HG03469 (cell line): ENCODE measurements at regions not wholly inside any gene's neighbourhood (a gene's known extent, or its start where the extent isn't known, plus 50 kb on each side); places are given as distances from the start of the nearest gene placed in this dataset.

Source experiments
- ATAC-seq: cut with Tn5 transposase; IDR thresholded peaks from one replicate; pipeline ENCODE4 v1.9.1; 2021; ENCODE audit warnings: mild to moderate bottlenecking, moderate library complexity, moderate number of reproducible peaks; ENCODE audit not compliant: unreplicated experiment

- ATAC-seq: no peak
These were observed 1515.6 kb downstream of the TBC1D22A start for GRCh38 chr22:48277868-48278581.

- ATAC-seq: no peak
These were observed 1514.8 kb downstream of the TBC1D22A start for GRCh38 chr22:48276994-48277867.

DNA sequence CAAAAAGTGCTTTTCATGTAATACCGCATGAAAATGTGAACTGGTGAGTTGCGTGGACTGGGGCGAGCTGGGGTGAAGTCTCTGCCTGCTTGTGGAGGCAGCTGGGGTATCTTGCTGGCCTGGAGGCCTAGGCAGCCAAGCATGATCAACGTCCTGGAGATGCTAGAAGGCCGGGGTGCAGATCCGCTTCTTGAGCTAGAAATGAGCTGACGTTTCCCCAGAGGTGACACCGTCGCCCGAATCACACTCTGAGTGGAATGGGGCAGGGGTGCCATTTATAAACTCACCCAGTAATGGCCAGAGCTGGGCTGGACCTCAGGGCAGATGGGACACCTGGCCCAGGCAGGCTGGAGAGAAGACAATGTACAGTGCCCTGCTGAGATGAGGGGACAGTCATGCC lies 1513.0 kb downstream of the TBC1D22A start:
- no peak for ATAC-seq

- no peak for ATAC-seq
These were observed 1508.3 kb downstream of the TBC1D22A start for GRCh38 chr22:48270731-48271130.

GRCh38 chr22:48268771-48269552 lies 1506.5 kb downstream of the TBC1D22A start:
- ATAC-seq: no peak

DNA sequence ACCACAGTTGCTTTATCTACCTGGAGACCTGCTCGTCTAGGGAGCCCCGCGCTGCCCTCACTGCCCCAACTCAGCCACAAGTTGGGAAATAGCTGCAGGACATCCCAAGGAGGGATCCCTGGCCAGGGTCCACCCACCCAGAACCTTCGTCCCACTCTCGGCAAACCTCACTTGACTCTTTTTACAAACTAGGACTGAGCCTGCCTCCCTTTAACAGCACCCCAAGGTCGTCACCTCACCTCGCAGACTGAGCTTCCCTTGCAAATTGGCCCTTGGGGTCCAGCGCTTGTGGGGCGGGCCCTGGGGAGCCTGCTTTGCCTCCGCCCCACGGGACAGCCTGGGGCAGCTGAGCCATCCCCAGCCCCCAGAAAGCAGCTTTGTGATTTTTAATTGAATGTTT lies 1505.8 kb downstream of the TBC1D22A start:
- no peak for ATAC-seq

DNA sequence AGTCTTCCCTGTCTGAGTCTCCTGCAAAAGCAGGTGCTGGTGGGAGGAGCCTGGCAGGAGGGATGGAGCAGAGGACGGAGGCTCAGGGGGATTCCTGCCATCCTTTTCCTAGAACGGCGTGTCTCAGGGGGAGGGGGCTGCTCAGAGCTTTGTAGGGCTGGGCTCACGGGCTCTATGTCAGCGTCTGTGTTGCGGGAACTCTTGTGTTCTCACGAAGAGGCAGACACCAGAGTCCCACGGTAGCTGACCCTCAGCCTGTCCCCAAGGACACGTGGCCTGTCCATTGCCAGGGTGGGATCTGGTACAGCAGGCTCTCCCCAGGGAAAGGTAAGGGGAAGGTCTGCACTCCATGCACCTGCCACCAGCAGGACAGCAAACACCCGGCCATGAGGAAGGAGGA lies 1505.2 kb downstream of the TBC1D22A start:
- ATAC-seq: no peak

GRCh38 chr22:48265000-48265625 lies 1502.7 kb downstream of the TBC1D22A start:
- ATAC-seq: no peak

DNA sequence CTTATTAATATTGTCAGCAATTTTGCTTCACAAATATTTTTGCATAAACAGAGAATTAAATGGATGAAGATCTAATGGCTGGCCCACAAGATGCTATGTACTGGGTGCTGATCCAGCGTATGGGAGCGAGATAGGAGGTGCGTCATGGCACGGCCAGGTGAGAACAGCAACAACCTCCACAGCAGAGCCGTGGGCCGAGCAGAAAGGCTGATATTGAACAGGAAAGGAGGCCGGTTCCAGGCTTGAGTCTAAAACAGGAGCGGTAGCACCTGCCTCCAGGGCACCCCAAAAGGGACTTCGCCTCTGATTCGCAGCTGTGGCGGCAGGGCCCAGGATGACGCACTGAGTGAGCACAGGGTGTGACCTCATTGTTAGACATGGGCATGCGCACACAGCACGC lies 1502.1 kb downstream of the TBC1D22A start:
- ATAC-seq: no peak

DNA sequence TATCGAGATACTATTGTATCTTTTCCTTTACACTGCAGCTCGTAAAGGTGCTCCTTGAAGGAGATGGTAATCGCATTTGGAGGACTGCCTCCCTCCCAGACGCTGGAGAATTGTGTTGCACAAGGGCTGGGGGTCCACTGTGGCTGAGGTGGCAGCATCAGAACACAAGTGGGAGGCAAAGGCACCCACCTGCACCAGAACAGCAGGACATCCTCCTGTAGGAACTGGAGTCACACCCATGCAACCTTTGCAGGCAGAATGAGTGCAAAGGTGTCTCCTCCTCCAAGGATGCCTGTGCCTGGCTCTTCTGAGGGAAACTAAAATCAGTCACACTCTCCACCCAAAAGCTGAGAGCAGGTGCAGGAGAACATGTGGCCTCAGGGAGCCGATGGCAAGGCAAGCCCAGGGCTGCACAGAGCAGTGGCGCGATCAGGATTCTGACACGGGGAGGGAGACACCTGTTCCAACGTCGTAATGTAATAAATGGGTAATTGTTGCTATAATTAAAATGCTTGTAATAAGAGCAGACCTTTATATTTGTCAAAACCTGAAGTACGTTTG lies 1501.4 kb downstream of the TBC1D22A start:
- ATAC-seq: no peak

DNA sequence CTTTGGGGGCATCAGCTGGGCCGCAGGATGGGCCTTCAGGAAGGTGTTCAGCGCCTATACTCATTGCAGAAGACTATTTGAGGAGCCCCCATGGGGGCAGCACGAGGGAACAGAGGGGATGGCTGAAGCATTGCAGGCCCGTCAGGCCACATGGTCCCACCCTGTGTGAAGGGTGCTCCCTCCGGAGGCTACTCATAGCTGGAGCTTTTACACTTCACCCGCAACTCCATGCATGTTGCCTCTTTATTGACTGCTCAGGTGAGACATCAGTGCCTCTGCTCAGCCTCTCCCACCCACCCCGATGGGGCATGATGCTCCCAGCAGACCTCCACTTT lies 1500.9 kb downstream of the TBC1D22A start:
- no peak for ATAC-seq

GRCh38 chr22:48262596-48263430 lies 1500.4 kb downstream of the TBC1D22A start:
- ATAC-seq: no peak

- ATAC-seq: no peak
These were observed 1499.3 kb downstream of the TBC1D22A start for GRCh38 chr22:48261706-48262105.

DNA sequence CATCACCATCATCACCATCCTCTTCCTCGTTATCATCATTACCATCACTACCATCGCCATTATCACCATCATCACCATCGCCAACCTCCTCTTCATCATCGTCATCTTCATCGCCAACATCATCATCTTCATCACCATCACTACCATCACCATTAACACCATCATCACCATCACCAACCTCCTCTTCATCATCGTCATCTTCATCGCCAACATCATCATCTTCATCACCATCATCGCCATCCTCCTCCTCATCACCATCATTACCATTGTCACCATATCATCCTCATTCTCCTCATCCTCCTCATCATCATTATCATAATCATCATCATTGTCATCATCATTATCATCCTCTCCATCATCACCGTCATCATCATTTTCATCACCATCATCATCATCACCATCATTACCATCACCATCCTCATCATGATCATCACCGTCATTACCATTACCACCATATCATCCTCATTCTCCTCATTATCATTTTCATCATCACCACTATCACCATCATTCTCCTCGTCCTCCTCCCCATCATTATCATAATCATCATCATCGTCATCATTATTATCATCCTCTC lies 1498.7 kb downstream of the TBC1D22A start:
- no peak for ATAC-seq

- ATAC-seq: no peak
These were observed 1497.7 kb downstream of the TBC1D22A start for GRCh38 chr22:48259991-48260670.

GRCh38 chr22:48258811-48259210 lies 1496.4 kb downstream of the TBC1D22A start:
- no peak for ATAC-seq

GRCh38 chr22:48258064-48258701 lies 1495.7 kb downstream of the TBC1D22A start:
- no peak for ATAC-seq

DNA sequence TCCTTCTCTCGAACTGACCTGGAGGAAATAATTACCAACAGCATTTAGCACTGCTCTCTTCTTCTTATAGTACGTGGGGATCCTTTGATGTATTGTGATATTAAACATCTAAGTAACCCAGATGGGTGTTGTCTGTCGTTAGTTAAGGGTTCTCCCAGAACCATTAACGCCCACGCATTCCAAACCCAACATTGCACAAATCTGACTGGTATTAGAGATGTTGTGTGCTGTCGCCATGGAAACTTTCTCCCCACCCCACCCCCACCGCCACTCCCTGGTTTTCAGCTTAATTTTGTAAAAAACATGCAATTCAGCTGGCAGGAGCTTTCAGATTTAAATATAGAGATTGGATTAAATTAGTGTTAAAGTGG lies 1495.2 kb downstream of the TBC1D22A start:
- no peak for ATAC-seq
